ENCODE measurements at regions not wholly inside any gene's neighbourhood (a gene's known extent, or its start where the extent isn't known, plus 50 kb on each side); places are given as distances from the start of the nearest gene placed in this dataset.

- no peak for DNase-seq (ENCODE audit: low read depth in 4 of 4, low spot score in 2 of 4)
These were observed 2025.6 kb upstream of the AGA start for GRCh38 chr4:179467878-179468277.

DNA sequence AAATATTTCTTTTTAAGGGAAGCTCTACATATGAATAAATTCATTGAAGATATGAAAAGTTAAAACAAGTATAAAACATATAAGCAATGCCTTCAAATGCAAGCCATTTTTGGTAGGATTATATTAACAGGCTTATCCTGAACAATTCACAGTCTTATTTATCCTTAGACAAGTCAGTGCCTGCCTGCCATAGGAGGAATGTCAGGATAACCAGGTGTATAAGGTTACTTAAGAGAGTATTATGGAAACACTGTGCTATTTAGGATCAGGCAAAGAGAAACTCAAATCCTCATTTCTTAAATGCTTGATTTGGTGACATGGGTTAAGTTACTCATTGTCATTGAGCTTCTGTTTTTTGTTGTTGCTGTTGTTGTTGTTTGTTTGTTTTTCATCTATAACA is 2029.9 kb upstream of the AGA start:
- DNase-seq (ENCODE audit: low read depth in 4 of 4, low spot score in 2 of 4) = no peak

DNA sequence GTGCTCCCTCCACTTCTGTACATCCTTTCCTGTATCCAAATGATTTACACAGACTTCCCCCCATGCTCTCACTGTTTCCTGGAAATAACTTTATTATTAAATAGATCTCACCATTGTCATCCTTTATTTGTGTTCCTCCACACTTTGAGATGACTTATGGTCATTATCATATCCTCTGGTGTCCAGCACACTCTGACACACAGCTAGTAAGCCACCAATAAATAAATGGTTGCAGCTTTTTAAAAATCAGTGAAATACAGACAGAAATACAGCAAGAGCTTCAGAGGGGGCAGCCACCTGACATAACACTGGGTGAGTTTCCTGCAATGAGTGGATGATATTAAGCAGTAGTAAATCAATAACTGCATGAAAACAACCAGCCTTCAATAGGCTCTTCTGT is 2036.4 kb upstream of the AGA start:
- no peak for DNase-seq (ENCODE audit: low read depth in 4 of 4, low spot score in 2 of 4)

DNA sequence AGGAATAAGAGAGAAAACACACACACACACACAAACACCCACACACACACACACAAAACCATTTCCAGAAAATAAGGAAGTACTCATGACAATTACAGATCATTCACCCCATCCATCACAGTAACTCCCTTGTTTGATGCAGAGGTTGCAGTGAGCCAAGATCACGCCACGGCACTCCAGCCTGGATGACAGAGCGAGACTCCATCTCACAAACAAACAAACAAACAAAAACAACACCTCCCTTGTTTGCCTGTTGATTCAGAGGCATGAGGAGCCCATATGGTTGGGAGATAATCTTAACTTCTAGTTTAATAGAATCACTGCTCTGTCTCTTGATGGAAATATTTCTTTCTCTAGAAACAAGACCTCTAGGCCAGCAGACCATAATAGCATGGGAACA is 2043.5 kb upstream of the AGA start:
- DNase-seq (ENCODE audit: low read depth in 4 of 4, low spot score in 2 of 4) = no peak

DNA sequence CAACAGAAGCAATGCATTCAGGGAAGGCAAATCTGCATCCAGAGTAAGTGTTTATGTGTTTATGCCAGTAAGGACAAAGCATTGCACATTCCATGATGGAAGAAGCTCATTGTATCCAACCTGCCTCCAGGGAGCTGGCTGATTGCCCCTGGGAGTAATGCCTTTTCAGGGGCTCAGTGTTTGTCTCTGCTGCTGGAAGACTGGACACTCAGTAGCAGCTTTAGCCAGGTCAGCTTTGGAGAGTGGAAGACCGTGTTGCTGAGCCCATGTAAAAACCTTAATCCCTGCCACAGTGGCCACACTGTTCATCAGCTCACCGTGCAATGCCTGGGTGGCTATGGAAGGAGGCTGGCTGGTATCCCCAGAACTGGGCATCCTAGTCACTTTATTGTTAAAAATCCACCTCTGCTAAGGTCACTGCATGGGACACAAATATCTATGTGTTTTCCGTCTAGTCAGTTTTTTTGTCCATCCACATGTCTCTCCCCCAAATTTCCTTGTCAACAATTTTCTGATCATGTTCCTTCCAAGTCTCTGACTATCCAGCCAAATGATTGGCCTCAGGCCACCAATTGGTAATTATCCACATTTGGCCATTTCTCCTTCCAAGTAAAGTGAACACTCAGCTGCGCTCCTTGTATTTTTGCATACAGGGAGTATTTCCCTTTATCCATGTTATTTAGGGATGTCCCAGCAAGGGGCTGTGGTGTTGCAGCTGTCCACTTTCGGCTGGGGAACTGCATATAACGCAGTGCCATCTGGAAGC is 2044.5 kb upstream of the AGA start:
- no peak for DNase-seq (ENCODE audit: low read depth in 4 of 4, low spot score in 2 of 4)

- no peak for DNase-seq (ENCODE audit: low read depth in 4 of 4, low spot score in 2 of 4)
These were observed 2050.2 kb upstream of the AGA start for GRCh38 chr4:179492260-179493080.

GRCh38 chr4:179503976-179504375 is 2061.7 kb upstream of the AGA start:
- DNase-seq (ENCODE audit: low read depth in 4 of 4, low spot score in 2 of 4) = no peak

GRCh38 chr4:179509489-179509888 is 2067.3 kb upstream of the AGA start:
- DNase-seq (ENCODE audit: low read depth in 4 of 4, low spot score in 2 of 4) = no peak

DNA sequence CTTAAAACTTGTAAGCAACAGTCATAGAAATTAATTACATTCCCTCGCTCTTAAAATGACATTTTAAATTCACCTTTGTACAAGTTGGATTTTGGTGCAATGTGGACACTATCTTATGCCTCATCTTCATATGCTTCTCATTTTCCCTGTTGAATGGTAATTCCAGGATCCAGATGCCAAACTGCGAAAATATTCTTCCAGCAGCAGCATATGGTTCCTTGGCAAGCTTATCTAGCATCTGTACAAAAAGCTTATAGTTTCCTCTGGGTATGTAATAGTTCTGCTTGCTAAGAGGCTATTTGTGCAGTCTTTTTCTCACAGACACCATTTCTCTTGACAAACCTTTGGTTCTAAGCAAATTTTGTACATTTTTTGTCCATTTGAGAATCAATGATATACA is 2079.7 kb upstream of the AGA start:
- no peak for DNase-seq (ENCODE audit: low read depth in 4 of 4, low spot score in 2 of 4)

GRCh38 chr4:179530958-179531357 is 2088.7 kb upstream of the AGA start:
- DNase-seq (ENCODE audit: low read depth in 4 of 4, low spot score in 2 of 4) = no peak

DNA sequence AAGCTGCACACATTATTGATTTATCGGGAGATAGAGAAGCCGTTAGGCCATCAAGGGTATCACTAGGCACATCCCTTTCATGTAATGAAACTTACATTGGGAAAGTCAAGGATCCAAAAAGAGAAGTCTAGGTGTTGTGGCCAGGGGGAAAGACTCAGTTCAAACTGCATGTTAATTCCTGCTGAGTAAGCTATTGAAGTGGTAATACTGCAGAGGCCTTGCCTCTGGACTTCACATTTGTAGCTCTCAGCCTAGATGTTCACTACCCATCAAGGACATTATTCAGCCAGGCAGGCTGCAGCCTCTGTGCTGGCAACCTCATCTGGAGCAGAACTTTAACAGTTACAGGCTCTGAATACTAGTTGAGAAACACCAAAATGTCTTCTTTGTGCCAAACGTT is 2094.5 kb upstream of the AGA start:
- no peak for DNase-seq (ENCODE audit: low read depth in 4 of 4, low spot score in 2 of 4)

DNA sequence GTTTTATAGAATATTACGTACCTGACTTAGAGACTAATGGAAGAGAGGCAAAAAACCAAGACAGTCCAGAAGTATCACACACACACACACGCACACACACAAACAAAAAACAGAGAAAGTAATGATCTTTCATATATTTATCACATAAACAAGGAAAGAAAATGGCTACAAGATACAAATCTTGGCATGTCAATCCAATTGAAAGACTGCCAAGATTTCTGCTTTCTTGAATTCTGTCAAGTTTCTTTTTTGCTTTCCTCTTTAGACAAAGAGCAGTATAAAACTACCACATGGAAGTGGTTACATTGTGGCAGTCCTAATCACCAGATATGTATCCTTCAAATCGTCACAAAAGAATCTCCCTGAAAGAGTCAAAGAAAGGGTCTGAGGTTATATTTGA is 2097.4 kb upstream of the AGA start:
- DNase-seq (ENCODE audit: low read depth in 4 of 4, low spot score in 2 of 4) = no peak

GRCh38 chr4:179543771-179544170 is 2101.5 kb upstream of the AGA start:
- DNase-seq (ENCODE audit: low read depth in 4 of 4, low spot score in 2 of 4) = no peak

DNA sequence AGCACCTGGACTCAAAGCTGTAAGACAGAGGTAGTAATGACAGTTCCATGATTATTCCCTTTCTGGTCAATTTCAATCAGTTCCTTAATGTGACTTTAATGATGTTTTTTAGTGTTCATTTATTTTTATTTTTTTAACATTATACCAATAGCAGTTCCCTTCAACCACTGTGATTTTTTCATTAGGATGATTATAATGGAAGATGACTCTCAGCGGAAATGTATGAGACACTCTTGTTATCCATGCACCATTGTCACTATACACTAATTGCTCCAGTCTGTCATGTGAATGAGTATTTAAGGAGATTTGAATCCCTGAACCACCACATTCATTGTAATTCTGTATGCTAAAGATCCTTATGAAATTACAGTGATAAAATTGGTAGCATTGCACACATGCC is 2102.3 kb upstream of the AGA start:
- no peak for DNase-seq (ENCODE audit: low read depth in 4 of 4, low spot score in 2 of 4)

DNA sequence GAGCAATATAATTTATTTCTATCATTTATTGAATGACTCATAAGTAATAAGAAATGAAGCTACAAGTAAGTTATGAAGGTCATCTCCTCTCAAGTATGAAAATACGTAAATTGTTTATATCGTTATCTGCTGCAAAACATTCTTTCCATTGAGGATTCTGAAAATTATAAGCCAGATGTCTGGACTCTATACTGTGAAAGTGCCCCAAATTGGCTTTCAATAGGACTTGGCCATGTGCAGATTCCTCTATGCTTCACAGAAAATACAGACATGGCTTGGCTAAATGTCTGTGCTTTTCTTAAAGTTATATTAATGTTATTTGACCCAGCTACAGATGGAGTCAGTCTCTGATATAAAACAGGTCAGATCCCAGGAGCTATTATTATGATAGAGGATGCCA is 2109.9 kb upstream of the AGA start:
- no peak for DNase-seq (ENCODE audit: low read depth in 4 of 4, low spot score in 2 of 4)

- DNase-seq (ENCODE audit: low read depth in 4 of 4, low spot score in 2 of 4) = no peak
These were observed 2121.5 kb upstream of the AGA start for GRCh38 chr4:179563741-179564140.

DNA sequence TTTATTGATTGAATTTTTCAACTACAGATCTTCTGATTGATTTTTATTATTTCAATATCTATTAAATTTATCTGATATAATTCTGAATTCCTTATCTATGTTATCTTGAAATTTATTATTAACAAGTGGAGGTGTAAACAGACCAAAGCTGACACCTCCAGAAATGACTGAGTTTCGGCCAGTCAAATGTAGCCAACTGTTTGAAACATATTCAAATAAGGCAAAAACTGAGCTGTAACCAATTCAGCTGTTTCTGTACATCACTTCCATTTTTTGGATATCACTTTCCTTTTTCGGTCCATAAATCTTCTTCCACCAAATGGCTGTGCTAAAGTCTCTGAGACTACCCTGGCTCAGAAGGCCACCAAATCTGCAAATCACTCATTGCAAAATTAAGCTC is 2127.3 kb upstream of the AGA start:
- DNase-seq (ENCODE audit: low read depth in 4 of 4, low spot score in 2 of 4) = no peak

- DNase-seq (ENCODE audit: low read depth in 4 of 4, low spot score in 2 of 4) = no peak
These were observed 2140.1 kb upstream of the AGA start for GRCh38 chr4:179582164-179582905.

DNA sequence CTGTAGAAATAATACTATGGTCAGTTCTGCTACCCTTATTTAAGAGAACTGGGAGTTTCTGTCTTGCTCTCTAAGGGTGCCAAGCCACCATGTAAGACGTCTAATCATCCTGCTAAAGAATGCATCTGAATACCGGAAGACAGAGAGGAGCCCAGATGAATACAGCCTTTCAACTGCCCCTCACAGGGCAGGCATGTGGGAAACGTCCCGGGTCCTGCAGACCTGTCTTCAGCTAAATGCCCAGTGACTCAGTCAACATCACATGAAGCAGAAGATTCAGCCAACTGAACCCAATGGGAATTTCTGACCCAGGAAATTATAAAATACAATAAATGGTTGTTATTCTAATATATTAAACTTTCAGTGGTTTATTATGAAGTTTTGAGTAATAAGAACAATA is 2141.0 kb upstream of the AGA start:
- DNase-seq (ENCODE audit: low read depth in 4 of 4, low spot score in 2 of 4) = no peak

GRCh38 chr4:179584101-179584500 is 2141.9 kb upstream of the AGA start:
- no peak for DNase-seq (ENCODE audit: low read depth in 4 of 4, low spot score in 2 of 4)

- DNase-seq (ENCODE audit: low read depth in 4 of 4, low spot score in 2 of 4) = no peak
These were observed 2143.5 kb upstream of the AGA start for GRCh38 chr4:179585761-179586160.

DNA sequence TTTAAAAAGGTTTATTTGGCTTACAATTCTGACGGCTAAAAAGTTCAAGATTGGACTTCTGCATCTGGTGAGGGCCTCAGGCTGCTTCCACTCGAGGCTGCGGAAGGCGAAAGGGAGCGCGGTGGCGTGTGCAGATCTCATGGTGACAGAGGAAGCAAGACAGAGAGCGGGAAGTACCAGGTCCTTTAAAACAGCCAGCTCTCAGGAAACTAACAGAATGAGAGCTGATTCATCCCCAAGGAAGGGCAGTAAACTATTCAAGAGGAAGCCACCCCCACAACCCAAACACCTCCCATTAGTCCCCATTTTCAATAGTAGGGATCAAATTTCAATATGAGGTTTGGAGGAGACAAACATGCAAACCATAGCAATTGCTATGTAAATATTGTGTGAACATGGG is 2144.2 kb upstream of the AGA start:
- DNase-seq (ENCODE audit: low read depth in 4 of 4, low spot score in 2 of 4) = no peak
